MM.1S (cell line): ENCODE measurements at regions not wholly inside any gene's neighbourhood (a gene's known extent, or its start where the extent isn't known, plus 50 kb on each side); places are given as distances from the start of the nearest gene placed in this dataset.

Experiments used
- CTCF ChIP-seq: fragments of 300-600 bp; sonication (generic); IDR thresholded peaks from 2 replicates; pipeline ENCODE4 v1.5.1; 2016; ENCODE audit warnings: antibody characterized with exemption, low read length, mixed read lengths
- EZH2phosphoT487 ChIP-seq: fragments of 300-600 bp; sonication (generic); IDR thresholded peaks from 2 replicates; pipeline ENCODE4 v1.6.1; 2018; ENCODE audit warnings: antibody characterized with exemption, low read length

DNA sequence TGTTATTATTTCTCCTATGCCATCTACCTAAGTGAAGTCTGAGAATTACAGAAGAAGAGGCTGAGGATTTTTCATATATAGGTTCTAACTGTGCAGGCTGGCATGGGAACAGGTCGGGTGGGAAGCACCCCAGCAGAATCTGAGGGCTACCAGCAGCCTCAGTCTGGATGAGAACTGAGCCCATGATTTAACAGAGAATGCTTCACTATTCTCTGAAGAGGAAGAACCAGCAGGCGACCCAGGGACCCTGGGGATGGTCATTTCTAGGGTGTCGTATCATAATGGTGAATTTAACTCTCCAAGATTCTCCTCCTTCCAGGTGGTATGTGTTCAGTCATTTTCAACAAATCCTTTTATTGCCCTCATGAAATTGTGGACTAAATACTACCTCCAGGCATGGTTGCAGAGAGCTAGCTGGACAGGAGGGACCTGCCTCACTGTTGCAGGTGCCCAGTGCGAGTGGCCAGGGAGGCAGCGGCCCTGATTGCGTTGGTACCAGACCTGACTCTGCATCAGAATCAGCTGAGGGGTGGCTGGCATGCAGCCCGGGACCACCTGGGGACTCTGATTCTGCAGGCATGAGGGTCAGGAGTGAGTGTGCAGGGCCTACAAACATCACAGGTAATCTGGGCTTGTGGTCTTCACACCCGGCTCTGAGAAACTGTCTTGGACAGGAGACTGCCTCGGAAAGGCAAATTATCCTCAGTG lies 272.2 kb downstream of the TSN start:
- TF ChIP-seq CTCF (no peak), EZH2phosphoT487 (no peak)
